SH-SY5Y (cell line): ENCODE measurements at regions not wholly inside any gene's neighbourhood (a gene's known extent, or its start where the extent isn't known, plus 50 kb on each side); places are given as distances from the start of the nearest gene placed in this dataset.

Source experiments
- GATA2 ChIP-seq: IDR thresholded peaks from 2 replicates; pipeline ENCODE4 v1.6.1; 2011; ENCODE audit warnings: mild to moderate bottlenecking, low read depth, low read length
- GATA3 ChIP-seq: IDR thresholded peaks from 2 replicates; pipeline ENCODE4 v1.6.1; 2011; ENCODE audit warnings: low read depth, mild to moderate bottlenecking, low read length, moderate library complexity

- TF ChIP-seq GATA2 (no peak), GATA3 (no peak)
Measured at GRCh38 chr18:10300739-10301138, 153.7 kb upstream of the APCDD1 start.
